ENCODE measurements at regions not wholly inside any gene's neighbourhood (a gene's known extent, or its start where the extent isn't known, plus 50 kb on each side); places are given as distances from the start of the nearest gene placed in this dataset.

DNA sequence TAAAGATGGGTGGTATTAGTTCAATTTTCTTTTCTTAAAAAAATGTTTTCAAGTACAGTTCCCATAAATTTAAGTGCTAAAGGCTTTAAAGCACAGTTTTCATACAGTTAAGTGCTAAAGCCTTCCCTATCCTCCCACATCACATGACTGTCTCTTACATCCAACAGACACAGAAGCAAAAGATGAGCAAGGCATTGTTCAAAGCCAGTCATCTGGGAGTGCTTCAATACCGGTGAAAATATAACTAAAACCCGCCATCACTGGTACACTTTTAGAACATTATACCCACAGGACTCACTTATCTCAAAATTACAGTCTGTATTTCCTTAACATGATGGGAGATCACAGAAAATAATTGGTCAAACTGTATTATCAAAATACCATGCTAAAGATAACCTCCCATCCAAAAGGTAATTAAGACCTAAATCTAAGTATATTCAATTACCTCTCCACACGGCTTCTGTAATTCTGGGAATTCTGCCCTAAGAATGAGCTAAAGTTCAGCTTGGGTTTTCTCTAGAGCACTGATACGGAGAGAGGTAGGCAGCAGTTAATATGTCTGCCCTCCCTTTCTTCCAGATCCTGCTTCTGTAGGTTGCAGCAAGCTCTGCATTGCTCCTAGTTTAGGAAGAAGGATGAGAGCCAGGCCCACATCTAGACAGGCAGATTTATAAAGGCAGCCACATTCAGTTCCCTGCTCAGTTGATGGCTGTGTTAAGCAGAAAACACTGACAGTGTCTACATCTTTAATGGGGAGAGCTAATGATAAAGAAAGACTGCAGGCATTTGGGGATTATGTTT is 474.8 kb upstream of the PFKP start:
- Histone ChIP-seq H2AFZ (replicated peaks; ENCODE audit: low read length, poor library complexity) (no peak overlapping the region), H3K27me3 (ENCODE audit: control insufficient read depth, insufficient read depth, low read length) (no peaks in the 10 kb centered on the region), H3K4me3 (ENCODE audit: insufficient read depth, low read depth, low read length) (no peak overlapping the region), H3K9ac (ENCODE audit: low read depth, low read length) (no peak overlapping the region), H3K4me2 (ENCODE audit: low read depth, low read length) (no peak overlapping the region), H3K36me3 (ENCODE audit: control insufficient read depth, insufficient read depth, low read length) (no peaks in the 10 kb centered on the region), H2BK120ac (ENCODE audit: low read depth, low read length) (no peak overlapping the region), H2BK20ac (ENCODE audit: low read depth, low read length) (no peak overlapping the region), H3K9me3 (ENCODE audit: control insufficient read depth, insufficient read depth, low read length) (peaks cover 29% of the 10 kb centered on the region), H2AK5ac (ENCODE audit: low read depth, low read length) (no peak overlapping the region), H3K56ac (ENCODE audit: extremely low read depth, insufficient read depth, low read length) (no peak overlapping the region), H2BK15ac (ENCODE audit: low read depth, low read length) (no peak overlapping the region), H3K79me1 (ENCODE audit: low read depth in 1 of 2, low read length in 2 of 2) (no peaks in the 10 kb centered on the region), H4K91ac (ENCODE audit: insufficient read depth, low read depth, low read length) (no peak overlapping the region), H3K18ac (ENCODE audit: low read depth, low read length) (no peak overlapping the region), H3K23ac (ENCODE audit: low read depth, low read length) (no peak overlapping the region), H3K27ac (ENCODE audit: insufficient read depth, low read length) (no peak overlapping the region), H2AK9ac (replicated peaks; ENCODE audit: low read depth, low read length, poor library complexity) (no peak overlapping the region), H3K9me1 (ENCODE audit: insufficient read depth, low read length) (no peaks in the 10 kb centered on the region), H4K20me1 (ENCODE audit: insufficient read depth, low read length) (no peaks in the 10 kb centered on the region), H2BK5ac (ENCODE audit: low read depth, low read length, poor library complexity, severe bottlenecking) (no peak overlapping the region), H4K8ac (ENCODE audit: low read depth in 2 of 2, low read length in 2 of 2) (no peak overlapping the region), H3K4me1 (ENCODE audit: control insufficient read depth, insufficient read depth, low read length) (no peaks in the 10 kb centered on the region), H4K5ac (ENCODE audit: low read depth, low read length) (no peak overlapping the region), H3K14ac (replicated peaks; ENCODE audit: low read depth, low read length) (no peak overlapping the region), H3K4ac (ENCODE audit: low read depth, low read length) (no peak overlapping the region)
- in situ Hi-C loops (cut with MboI; ENCODE audit: low sequenced_read_pairs) = no loop called here
- ChIA-PET POLR2A (ENCODE audit: unreplicated experiment) (no interaction called here), CTCF (no interaction called here)
- BruUV-seq (replicated peaks) = no TSS peak
- ATAC-seq (ENCODE audit: low read depth) (no peak), DNase-seq (no peak)
- dilution Hi-C loops (cut with HindIII; ENCODE audit: low sequenced_read_pairs, unreplicated experiment) = no loop called here
- no CpG with 5 or more reads among the region's 4 CpGs for WGBS, 2 experiments (ENCODE audit: extremely low coverage in 2 of 2, insufficient read length in 1 of 2)
- intact Hi-C loops (cut with micrococcal nuclease) = no loop called here
- TF ChIP-seq CEBPB (IDR thresholded peaks at IDR 0.05; ENCODE audit: low read depth, low read length) (no peak), RFX5 (IDR thresholded peaks at IDR 0.05; ENCODE audit: low read depth, low read length) (no peak), NFE2L2 (IDR thresholded peaks at IDR 0.05; ENCODE audit: low read depth, low read length) (no peak), MAZ (IDR thresholded peaks at IDR 0.05; ENCODE audit: borderline replicate concordance, low read depth, low read length) (no peak), BHLHE40 (IDR thresholded peaks at IDR 0.05; ENCODE audit: low read depth, low read length) (no peak), FOS (IDR thresholded peaks at IDR 0.05; ENCODE audit: low read depth, low read length) (no peak), CHD1 (IDR thresholded peaks at IDR 0.05; ENCODE audit: low read depth, low read length) (no peak), RCOR1 (IDR thresholded peaks at IDR 0.05; ENCODE audit: insufficient replicate concordance, low read length) (no peak), RAD21 (IDR thresholded peaks at IDR 0.05; ENCODE audit: low read length) (no peak), POLR2A (IDR thresholded peaks at IDR 0.05; ENCODE audit: low read depth, low read length) (no peak), MAFK (IDR thresholded peaks at IDR 0.05; ENCODE audit: low read depth, low read length) (no peak), MXI1 (IDR thresholded peaks at IDR 0.05; ENCODE audit: borderline replicate concordance, low read depth, low read length) (no peak), SMC3 (IDR thresholded peaks at IDR 0.05; ENCODE audit: low read depth, low read length) (no peak)
- TF ChIP-seq, protein P1, sequence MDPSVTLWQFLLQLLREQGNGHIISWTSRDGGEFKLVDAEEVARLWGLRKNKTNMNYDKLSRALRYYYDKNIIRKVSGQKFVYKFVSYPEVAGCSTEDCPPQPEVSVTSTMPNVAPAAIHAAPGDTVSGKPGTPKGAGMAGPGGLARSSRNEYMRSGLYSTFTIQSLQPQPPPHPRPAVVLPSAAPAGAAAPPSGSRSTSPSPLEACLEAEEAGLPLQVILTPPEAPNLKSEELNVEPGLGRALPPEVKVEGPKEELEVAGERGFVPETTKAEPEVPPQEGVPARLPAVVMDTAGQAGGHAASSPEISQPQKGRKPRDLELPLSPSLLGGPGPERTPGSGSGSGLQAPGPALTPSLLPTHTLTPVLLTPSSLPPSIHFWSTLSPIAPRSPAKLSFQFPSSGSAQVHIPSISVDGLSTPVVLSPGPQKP (IDR thresholded peaks at IDR 0.05; ENCODE audit: borderline replicate concordance, low read depth, low read length) = no peak
- TF ChIP-seq, protein P2, sequence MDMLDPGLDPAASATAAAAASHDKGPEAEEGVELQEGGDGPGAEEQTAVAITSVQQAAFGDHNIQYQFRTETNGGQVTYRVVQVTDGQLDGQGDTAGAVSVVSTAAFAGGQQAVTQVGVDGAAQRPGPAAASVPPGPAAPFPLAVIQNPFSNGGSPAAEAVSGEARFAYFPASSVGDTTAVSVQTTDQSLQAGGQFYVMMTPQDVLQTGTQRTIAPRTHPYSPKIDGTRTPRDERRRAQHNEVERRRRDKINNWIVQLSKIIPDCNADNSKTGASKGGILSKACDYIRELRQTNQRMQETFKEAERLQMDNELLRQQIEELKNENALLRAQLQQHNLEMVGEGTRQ (IDR thresholded peaks at IDR 0.05; ENCODE audit: low read depth, low read length) = no peak
- TF ChIP-seq, protein P3, sequence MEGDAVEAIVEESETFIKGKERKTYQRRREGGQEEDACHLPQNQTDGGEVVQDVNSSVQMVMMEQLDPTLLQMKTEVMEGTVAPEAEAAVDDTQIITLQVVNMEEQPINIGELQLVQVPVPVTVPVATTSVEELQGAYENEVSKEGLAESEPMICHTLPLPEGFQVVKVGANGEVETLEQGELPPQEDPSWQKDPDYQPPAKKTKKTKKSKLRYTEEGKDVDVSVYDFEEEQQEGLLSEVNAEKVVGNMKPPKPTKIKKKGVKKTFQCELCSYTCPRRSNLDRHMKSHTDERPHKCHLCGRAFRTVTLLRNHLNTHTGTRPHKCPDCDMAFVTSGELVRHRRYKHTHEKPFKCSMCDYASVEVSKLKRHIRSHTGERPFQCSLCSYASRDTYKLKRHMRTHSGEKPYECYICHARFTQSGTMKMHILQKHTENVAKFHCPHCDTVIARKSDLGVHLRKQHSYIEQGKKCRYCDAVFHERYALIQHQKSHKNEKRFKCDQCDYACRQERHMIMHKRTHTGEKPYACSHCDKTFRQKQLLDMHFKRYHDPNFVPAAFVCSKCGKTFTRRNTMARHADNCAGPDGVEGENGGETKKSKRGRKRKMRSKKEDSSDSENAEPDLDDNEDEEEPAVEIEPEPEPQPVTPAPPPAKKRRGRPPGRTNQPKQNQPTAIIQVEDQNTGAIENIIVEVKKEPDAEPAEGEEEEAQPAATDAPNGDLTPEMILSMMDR (conservative IDR thresholded peaks at IDR 0.05; ENCODE audit: low read depth, low read length) = no peak
